ENCODE measurements at regions not wholly inside any gene's neighbourhood (a gene's known extent, or its start where the extent isn't known, plus 50 kb on each side); places are given as distances from the start of the nearest gene placed in this dataset.

- TF ChIP-seq CTCF (IDR thresholded peaks at IDR 0.05; ENCODE audit: low read depth, low read length, poor library complexity, severe bottlenecking) (no peak), EZH2phosphoT487 (IDR thresholded peaks at IDR 0.05; ENCODE audit: borderline replicate concordance, low read length) (no peak)
Observed at GRCh38 chr18:56083523-56084287, 495.7 kb upstream of the TCF4 start.
